H1 (cell line): ENCODE measurements at regions not wholly inside any gene's neighbourhood (a gene's known extent, or its start where the extent isn't known, plus 50 kb on each side); places are given as distances from the start of the nearest gene placed in this dataset.

ENCODE experiments used
- CTCF ChIA-PET: fragments of 300-600 bp; sonication (Branson Sonifier 250); formaldehyde crosslinking; loops from one replicate; lab custom pipeline; 2021; ENCODE audit not compliant: partially characterized antibody; lab: Charles Lee
- POLR2A ChIA-PET: fragments of 300-600 bp; sonication (Branson Sonifier 250); formaldehyde crosslinking; loops from one replicate; lab custom pipeline; 2021; ENCODE audit warnings: inconsistent platforms; ENCODE audit not compliant: partially characterized antibody; lab: Charles Lee
- DNase-seq, 2 experiments: peaks; one replicate each; pipeline versions ENCODE4 v3.0.0 to v3.0.0-alpha.2; 2010 to 2022; ENCODE audit warnings: low spot score in 2 of 2, low read depth in 1 of 2, mixed read lengths in 1 of 2
- FAIRE-seq: peaks from 2 replicates; lab custom pipeline; 2011; peaks lifted over from hg19 to GRCh38; lab: Jason Lieb, UNC
- H2AFZ ChIP-seq: 2 replicates; pipeline ENCODE4 v1.8.1; 2012; ENCODE audit warnings: low read length, inconsistent platforms
- H2AK5ac ChIP-seq: 2 replicates; pipeline ENCODE4 v1.6.1; 2013; ENCODE audit warnings: low read depth, low read length
- H2BK120ac ChIP-seq: replicated peaks from 2 replicates; pipeline ENCODE3; 2013; ENCODE audit warnings: low read depth, low read length, inconsistent platforms
- H2BK12ac ChIP-seq: 2 replicates; pipeline ENCODE4 v1.6.1; 2013; ENCODE audit warnings: low read depth, low read length
- H2BK15ac ChIP-seq: 2 replicates; pipeline ENCODE4 v1.6.1; 2013; ENCODE audit warnings: low read length
- H2BK20ac ChIP-seq: 2 replicates; pipeline ENCODE4 v1.6.1; 2013; ENCODE audit warnings: low read length
- H2BK5ac ChIP-seq: 2 replicates; pipeline ENCODE4 v1.6.1; 2013; ENCODE audit warnings: low read depth, low read length
- H3K14ac ChIP-seq: 2 replicates; pipeline ENCODE4 v1.6.1; 2013; ENCODE audit warnings: inconsistent platforms; ENCODE audit not compliant: insufficient read length
- H3K18ac ChIP-seq: 2 replicates; pipeline ENCODE4 v1.6.1; 2013; ENCODE audit warnings: low read length; ENCODE audit errors: extremely low read depth
- H3K23ac ChIP-seq: 2 replicates; pipeline ENCODE4 v1.6.1; 2013; ENCODE audit warnings: inconsistent platforms; ENCODE audit not compliant: insufficient read length
- H3K23me2 ChIP-seq: 2 replicates; pipeline ENCODE4 v1.6.1; 2013; ENCODE audit warnings: low read depth, low read length
- H3K27ac ChIP-seq: 2 replicates; pipeline ENCODE4 v1.6.1; 2011; ENCODE audit warnings: low read depth, low read length, inconsistent platforms
- H3K27me3 ChIP-seq, 4 experiments: replicated peaks in 1 of 4; 1 replicate in 1 of 4; 2 replicates in 3 of 4; pipeline versions ENCODE4 v1.6.1 to v1.8.1; 2011 to 2013; ENCODE audit warnings: low read length in 3 of 4, mild to moderate bottlenecking in 3 of 4, inconsistent platforms in 2 of 4, mixed read lengths in 2 of 4, moderate library complexity in 1 of 4; ENCODE audit not compliant: control insufficient read depth in 3 of 4, insufficient read depth in 3 of 4; ENCODE audit errors: extremely low read depth in 1 of 4
- H3K36me3 ChIP-seq, 4 experiments: 2 replicates each; pipeline versions ENCODE4 v1.6.1 to v1.8.1; 2011 to 2013; ENCODE audit warnings: mild to moderate bottlenecking in 4 of 4, low read length in 3 of 4, moderate library complexity in 2 of 4, control low read depth in 1 of 4, inconsistent platforms in 1 of 4; ENCODE audit not compliant: insufficient read depth in 4 of 4, control insufficient read depth in 2 of 4
- H3K4ac ChIP-seq: replicated peaks from 2 replicates; pipeline ENCODE3; 2013; ENCODE audit warnings: low read length, low read depth, mixed read lengths, inconsistent platforms; ENCODE audit not compliant: insufficient read length
- H3K4me1 ChIP-seq, 4 experiments: replicated peaks in 1 of 4; 1 replicate in 1 of 4; 2 replicates in 3 of 4; pipeline versions ENCODE4 v1.6.1 to v1.8.1; 2011 to 2013; ENCODE audit warnings: low read length in 3 of 4, inconsistent platforms in 2 of 4, mixed read lengths in 1 of 4; ENCODE audit not compliant: insufficient read depth in 4 of 4, control insufficient read depth in 3 of 4
- H3K4me2 ChIP-seq, 2 experiments: 2 replicates each; pipeline versions ENCODE4 v1.6.1 to v1.8.1; 2011 to 2013; ENCODE audit warnings: low read depth in 2 of 2, low read length in 2 of 2, control low read depth in 1 of 2, inconsistent platforms in 1 of 2, mild to moderate bottlenecking in 1 of 2; ENCODE audit not compliant: insufficient read depth in 1 of 2
- H3K4me3 ChIP-seq, 4 experiments: fragments of 200-600, 300-600 bp in 1 of 4; sonication (generic), shearing (Covaris generic), sonication (Bioruptor Twin) in 1 of 4; 2 replicates each; pipeline versions ENCODE4 v1.5.1 to v1.8.1; 2011 to 2016; ENCODE audit warnings: low read length in 4 of 4, low read depth in 3 of 4, control low read depth in 2 of 4, inconsistent platforms in 2 of 4, mild to moderate bottlenecking in 2 of 4, mixed read lengths in 1 of 4, moderate library complexity in 1 of 4; ENCODE audit not compliant: insufficient read depth in 2 of 4; ENCODE audit errors: extremely low read depth in 1 of 4
- H3K56ac ChIP-seq: replicated peaks from 2 replicates; pipeline ENCODE3; 2013; ENCODE audit warnings: low read depth, mild to moderate bottlenecking, mixed read lengths, low read length, inconsistent platforms; ENCODE audit not compliant: insufficient read length
- H3K79me1 ChIP-seq: 2 replicates; pipeline ENCODE4 v1.6.1; 2013; ENCODE audit warnings: low read depth, low read length, control low read depth
- H3K79me2 ChIP-seq, 2 experiments: 2 replicates each; pipeline versions ENCODE4 v1.6.1 to v1.8.1; 2012 to 2013; ENCODE audit warnings: low read length in 2 of 2, mild to moderate bottlenecking in 2 of 2, inconsistent platforms in 1 of 2; ENCODE audit not compliant: insufficient read depth in 2 of 2, control insufficient read depth in 1 of 2
- H3K9ac ChIP-seq, 4 experiments: replicated peaks in 1 of 4; 1 replicate in 1 of 4; 2 replicates in 3 of 4; pipeline versions ENCODE4 v1.6.1 to v1.8.1; 2011 to 2013; ENCODE audit warnings: low read depth in 3 of 4, low read length in 3 of 4, control low read depth in 2 of 4, mild to moderate bottlenecking in 2 of 4, moderate library complexity in 2 of 4, inconsistent platforms in 1 of 4; ENCODE audit errors: extremely low read depth in 1 of 4
- H3K9me3 ChIP-seq, 2 experiments: 2 replicates each; pipeline versions ENCODE4 v1.6.1 to v1.8.1; 2012 to 2013; ENCODE audit warnings: mild to moderate bottlenecking in 2 of 2, moderate library complexity in 2 of 2, control low read depth in 1 of 2, inconsistent platforms in 1 of 2, low read depth in 1 of 2, low read length in 1 of 2, mixed read lengths in 1 of 2; ENCODE audit not compliant: insufficient read depth in 2 of 2
- H4K20me1 ChIP-seq, 2 experiments: replicated peaks in 1 of 2; 2 replicates each; pipeline versions ENCODE3 to v1.8.1; 2011 to 2013; ENCODE audit warnings: inconsistent platforms in 2 of 2, low read length in 2 of 2, mild to moderate bottlenecking in 1 of 2; ENCODE audit not compliant: insufficient read depth in 2 of 2, control insufficient read depth in 1 of 2
- H4K5ac ChIP-seq: 2 replicates; pipeline ENCODE4 v1.6.1; 2013; ENCODE audit warnings: low read length, low read depth, mixed read lengths, inconsistent platforms; ENCODE audit not compliant: insufficient read length
- H4K8ac ChIP-seq: 2 replicates; pipeline ENCODE4 v1.8.0; 2013; ENCODE audit warnings: mild to moderate bottlenecking, moderate library complexity, low read length, inconsistent platforms; ENCODE audit not compliant: insufficient read depth; ENCODE audit errors: extremely low read depth
- H4K91ac ChIP-seq: replicated peaks from 2 replicates; pipeline ENCODE3; 2013; ENCODE audit warnings: low read length, mixed read lengths, inconsistent platforms; ENCODE audit not compliant: insufficient read length
- CREB1 ChIP-seq: IDR thresholded peaks from 2 replicates; pipeline ENCODE4 v1.6.1; 2012; ENCODE audit warnings: inconsistent platforms
- E2F6 ChIP-seq: IDR thresholded peaks from 2 replicates; pipeline ENCODE4 v1.6.1; 2012; ENCODE audit warnings: inconsistent platforms
- FOSL1 ChIP-seq: IDR thresholded peaks from 2 replicates; pipeline ENCODE4 v1.6.1; 2011; ENCODE audit warnings: mild to moderate bottlenecking, low read depth, low read length, moderate library complexity; ENCODE audit not compliant: insufficient read depth
- POLR2AphosphoS5 ChIP-seq: IDR thresholded peaks from 2 replicates; pipeline ENCODE4 v1.6.1; 2011; ENCODE audit warnings: low read depth, low read length
- RNF2 ChIP-seq: fragments of 200-900, 300-1000 bp; sonication (generic); IDR thresholded peaks from 2 replicates; pipeline ENCODE4 v1.7.1; 2016; ENCODE audit warnings: borderline replicate concordance, low read depth, mild to moderate bottlenecking, antibody characterized with exemption, low read length; ENCODE audit not compliant: poor library complexity, severe bottlenecking; ENCODE audit errors: missing control alignments
- SUZ12 ChIP-seq: fragments of 200-600 bp; sonication (generic); IDR thresholded peaks from 2 replicates; pipeline ENCODE4 v1.6.1; 2012; ENCODE audit warnings: mild to moderate bottlenecking, inconsistent platforms, low read length, moderate library complexity, mixed read lengths
- WGBS, 2 experiments: shearing (Covaris generic) in 1 of 2; methylation state at CpG; one replicate each; pipeline versions ENCODE4 v1.1.6 to v1.1.7; 2013 to 2015; ENCODE audit warnings: low lambda C conversion rate in 2 of 2, mixed read lengths in 2 of 2, inconsistent platforms in 1 of 2, low coverage in 1 of 2, missing lambda C conversion rate in 1 of 2; ENCODE audit not compliant: insufficient replicate concordance in 2 of 2, insufficient coverage in 1 of 2, insufficient read length in 1 of 2; ENCODE audit errors: extremely low coverage in 1 of 2, missing lambda C conversion rate in 1 of 2; 5-methylcytosine and 5-hydroxymethylcytosine counted together

DNA sequence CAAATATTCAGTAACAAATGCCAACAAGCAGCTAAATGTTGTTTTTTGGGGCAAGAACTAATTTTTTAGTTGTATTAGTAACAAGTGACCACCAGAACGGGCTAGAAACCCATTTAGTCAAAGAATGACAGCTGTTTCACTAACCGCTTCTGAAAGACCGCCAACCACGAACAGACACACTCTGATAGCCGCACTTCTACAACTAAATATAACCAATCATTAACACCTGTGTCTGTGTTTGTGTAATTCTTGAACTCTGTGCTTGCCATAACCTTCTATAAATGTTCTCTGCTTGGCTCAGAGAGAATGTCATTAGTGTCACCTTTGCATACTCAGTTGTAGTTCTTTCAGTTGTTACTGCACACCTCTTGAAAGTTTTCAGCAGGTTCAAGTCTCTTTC lies 526.3 kb upstream of the LRRTM1 start:
- no peak overlapping the region for H3K56ac ChIP-seq
- H2BK120ac ChIP-seq: no peak overlapping the region
- H3K36me3 ChIP-seq: no peaks in the 10 kb centered on the region
- H2BK12ac ChIP-seq: no peak overlapping the region
- no peaks in the 10 kb centered on the region for H3K79me2 ChIP-seq
- H2BK15ac ChIP-seq: no peak overlapping the region
- H4K8ac ChIP-seq: no peak overlapping the region
- H3K4me2 ChIP-seq: no peak overlapping the region
- no peak overlapping the region for H3K4ac ChIP-seq
- no peak overlapping the region for H3K14ac ChIP-seq
- no peaks in the 10 kb centered on the region for H3K4me1 ChIP-seq
- H4K5ac ChIP-seq: no peak overlapping the region
- ChIA-PET CTCF (no interaction called here), POLR2A (no interaction called here)
- DNase-seq: no peak
- 92% methylated on average over 5 of the region's 5 CpGs; no CpG with 5 or more reads in 1 of the 2 experiments for WGBS, 2 experiments
- no peak overlapping the region for H2AFZ ChIP-seq
- FAIRE-seq: no peak
- H3K18ac ChIP-seq: no peak overlapping the region
- no peak overlapping the region for H3K4me3 ChIP-seq
- no peak overlapping the region for H2AK5ac ChIP-seq
- H4K20me1 ChIP-seq: no peaks in the 10 kb centered on the region
- H3K9me3 ChIP-seq: no peaks in the 10 kb centered on the region
- no peak overlapping the region for H3K9ac ChIP-seq
- H3K23ac ChIP-seq: no peak overlapping the region
- H3K79me1 ChIP-seq: no peaks in the 10 kb centered on the region
- no peak overlapping the region for H4K91ac ChIP-seq
- H2BK5ac ChIP-seq: no peak overlapping the region
- TF ChIP-seq FOSL1 (no peak), E2F6 (no peak), CREB1 (no peak), SUZ12 (no peak), POLR2AphosphoS5 (no peak), RNF2 (no peak)
- TF ChIP-seq, all 59 proteins: peak for 0
- H3K27ac ChIP-seq: no peak overlapping the region
- H3K23me2 ChIP-seq: no peaks in the 10 kb centered on the region
- H2BK20ac ChIP-seq: no peak overlapping the region
- no peaks in the 10 kb centered on the region for H3K27me3 ChIP-seq
